ENCODE measurements at regions not wholly inside any gene's neighbourhood (a gene's known extent, or its start where the extent isn't known, plus 50 kb on each side); places are given as distances from the start of the nearest gene placed in this dataset.
"Not testable (repeated sequence)": the region's sequence is repeated elsewhere in the genome, so short reads cannot be mapped to it uniquely, and the experiment has no call there.

GRCh38 chr7:19920705-19921104 is 147.3 kb upstream of the TMEM196 start:
- Histone ChIP-seq H3K36me3 (ENCODE audit: control insufficient read depth in 2 of 2, insufficient read depth in 2 of 2, low read length in 2 of 2) (no peaks in the 10 kb centered on the region), H3K27ac (ENCODE audit: low read length) (no peak overlapping the region), H3K27me3 (ENCODE audit: control insufficient read depth in 1 of 2, insufficient read depth in 2 of 2, low read length in 2 of 2) (no peaks in the 10 kb centered on the region), H3K9ac (ENCODE audit: low read length in 2 of 2) (no peak overlapping the region), H3K4me3 (ENCODE audit: low read length in 2 of 2) (no peak overlapping the region), H3K9me3 (ENCODE audit: control insufficient read depth in 2 of 2, low read length in 2 of 2) (no peaks in the 10 kb centered on the region), H3K4me1 (ENCODE audit: control insufficient read depth, insufficient read depth, low read length) (peaks cover 8% of the 10 kb centered on the region)

- no peak overlapping the region for H3K27ac ChIP-seq (ENCODE audit: low read length)
- no peak overlapping the region for H3K9ac ChIP-seq (ENCODE audit: low read length in 2 of 2)
- no peak overlapping the region for H3K4me3 ChIP-seq (ENCODE audit: low read length in 2 of 2)
- no peaks in the 10 kb centered on the region for H3K27me3 ChIP-seq (ENCODE audit: control insufficient read depth in 1 of 2, insufficient read depth in 2 of 2, low read length in 2 of 2)
- peaks cover 8% of the 10 kb centered on the region for H3K4me1 ChIP-seq (ENCODE audit: control insufficient read depth, insufficient read depth, low read length)
- H3K36me3 ChIP-seq (ENCODE audit: control insufficient read depth in 2 of 2, insufficient read depth in 2 of 2, low read length in 2 of 2) = no peaks in the 10 kb centered on the region
- no peaks in the 10 kb centered on the region for H3K9me3 ChIP-seq (ENCODE audit: control insufficient read depth in 2 of 2, low read length in 2 of 2)
These were observed 146.7 kb upstream of the TMEM196 start for GRCh38 chr7:19920166-19920565.

- Histone ChIP-seq H3K36me3 (ENCODE audit: control insufficient read depth in 2 of 2, insufficient read depth in 2 of 2, low read length in 2 of 2) (no peaks in the 10 kb centered on the region), H3K4me3 (ENCODE audit: low read length in 2 of 2) (no peak overlapping the region), H3K9me3 (ENCODE audit: control insufficient read depth in 2 of 2, low read length in 2 of 2) (no peaks in the 10 kb centered on the region), H3K27ac (ENCODE audit: low read length) (no peak overlapping the region), H3K27me3 (ENCODE audit: control insufficient read depth in 1 of 2, insufficient read depth in 2 of 2, low read length in 2 of 2) (no peaks in the 10 kb centered on the region), H3K4me1 (ENCODE audit: control insufficient read depth, insufficient read depth, low read length) (peaks cover 8% of the 10 kb centered on the region), H3K9ac (ENCODE audit: low read length in 2 of 2) (no peak overlapping the region)
These were observed 146.1 kb upstream of the TMEM196 start for GRCh38 chr7:19919261-19920095.

- H3K9ac ChIP-seq (ENCODE audit: low read length in 2 of 2) = no peak overlapping the region
- H3K4me3 ChIP-seq (ENCODE audit: low read length in 2 of 2) = no peak overlapping the region
- no peaks in the 10 kb centered on the region for H3K9me3 ChIP-seq (ENCODE audit: control insufficient read depth in 2 of 2, low read length in 2 of 2)
- peaks cover 8% of the 10 kb centered on the region for H3K4me1 ChIP-seq (ENCODE audit: control insufficient read depth, insufficient read depth, low read length)
- H3K27me3 ChIP-seq (ENCODE audit: control insufficient read depth in 1 of 2, insufficient read depth in 2 of 2, low read length in 2 of 2) = no peaks in the 10 kb centered on the region
- H3K27ac ChIP-seq (ENCODE audit: low read length) = no peak overlapping the region
- no peaks in the 10 kb centered on the region for H3K36me3 ChIP-seq (ENCODE audit: control insufficient read depth in 2 of 2, insufficient read depth in 2 of 2, low read length in 2 of 2)
These were observed 142.6 kb upstream of the TMEM196 start for GRCh38 chr7:19916046-19916445.

GRCh38 chr7:19915596-19915995 is 142.2 kb upstream of the TMEM196 start:
- no peaks in the 10 kb centered on the region for H3K36me3 ChIP-seq (ENCODE audit: control insufficient read depth in 2 of 2, insufficient read depth in 2 of 2, low read length in 2 of 2)
- H3K27me3 ChIP-seq (ENCODE audit: control insufficient read depth in 1 of 2, insufficient read depth in 2 of 2, low read length in 2 of 2) = no peaks in the 10 kb centered on the region
- H3K9me3 ChIP-seq (ENCODE audit: control insufficient read depth in 2 of 2, low read length in 2 of 2) = no peaks in the 10 kb centered on the region
- H3K9ac ChIP-seq (ENCODE audit: low read length in 2 of 2) = no peak overlapping the region
- no peak overlapping the region for H3K4me3 ChIP-seq (ENCODE audit: low read length in 2 of 2)
- H3K27ac ChIP-seq (ENCODE audit: low read length) = no peak overlapping the region
- H3K4me1 ChIP-seq (ENCODE audit: control insufficient read depth, insufficient read depth, low read length) = peaks cover 8% of the 10 kb centered on the region

GRCh38 chr7:19914866-19915265 is 141.4 kb upstream of the TMEM196 start:
- H3K27ac ChIP-seq (ENCODE audit: low read length) = no peak overlapping the region
- no peaks in the 10 kb centered on the region for H3K27me3 ChIP-seq (ENCODE audit: control insufficient read depth in 1 of 2, insufficient read depth in 2 of 2, low read length in 2 of 2)
- no peaks in the 10 kb centered on the region for H3K36me3 ChIP-seq (ENCODE audit: control insufficient read depth in 2 of 2, insufficient read depth in 2 of 2, low read length in 2 of 2)
- H3K9me3 ChIP-seq (ENCODE audit: control insufficient read depth in 2 of 2, low read length in 2 of 2) = no peaks in the 10 kb centered on the region
- no peak overlapping the region for H3K4me3 ChIP-seq (ENCODE audit: low read length in 2 of 2)
- peaks cover 2% of the 10 kb centered on the region for H3K4me1 ChIP-seq (ENCODE audit: control insufficient read depth, insufficient read depth, low read length)
- no peak overlapping the region for H3K9ac ChIP-seq (ENCODE audit: low read length in 2 of 2)

- Histone ChIP-seq H3K36me3 (ENCODE audit: control insufficient read depth in 2 of 2, insufficient read depth in 2 of 2, low read length in 2 of 2) (no peaks in the 10 kb centered on the region), H3K9ac (ENCODE audit: low read length in 2 of 2) (no peak overlapping the region), H3K27ac (ENCODE audit: low read length) (no peak overlapping the region)
These were observed 126.7 kb upstream of the TMEM196 start for GRCh38 chr7:19900118-19900517.

GRCh38 chr7:19899529-19899928 is 126.1 kb upstream of the TMEM196 start:
- Histone ChIP-seq H3K27me3 (ENCODE audit: control insufficient read depth in 1 of 2, insufficient read depth in 2 of 2, low read length in 2 of 2) (no peaks in the 10 kb centered on the region), H3K36me3 (ENCODE audit: control insufficient read depth in 2 of 2, insufficient read depth in 2 of 2, low read length in 2 of 2) (no peaks in the 10 kb centered on the region), H3K4me1 (ENCODE audit: control insufficient read depth, insufficient read depth, low read length) (no peaks in the 10 kb centered on the region), H3K27ac (ENCODE audit: low read length) (no peak overlapping the region), H3K9ac (ENCODE audit: low read length in 2 of 2) (no peak overlapping the region), H3K9me3 (ENCODE audit: control insufficient read depth in 2 of 2, low read length in 2 of 2) (peaks cover 0 to 4% of the 10 kb centered on the region in 2 donors), H3K4me3 (ENCODE audit: low read length in 2 of 2) (no peak overlapping the region)

More at GRCh38 chr7:19900118-19900517, 126.7 kb upstream of the TMEM196 start:
- Histone ChIP-seq H3K9me3 (ENCODE audit: control insufficient read depth in 2 of 2, low read length in 2 of 2) (peaks cover 0 to 2% of the 10 kb centered on the region in 2 donors), H3K4me3 (ENCODE audit: low read length in 2 of 2) (no peak overlapping the region), H3K27me3 (ENCODE audit: control insufficient read depth in 1 of 2, insufficient read depth in 2 of 2, low read length in 2 of 2) (no peaks in the 10 kb centered on the region), H3K4me1 (ENCODE audit: control insufficient read depth, insufficient read depth, low read length) (no peaks in the 10 kb centered on the region)

GRCh38 chr7:19882893-19883292 is 109.5 kb upstream of the TMEM196 start:
- not testable (repeated sequence) for H3K9me3 ChIP-seq (ENCODE audit: control insufficient read depth in 2 of 2, low read length in 2 of 2); H3K27me3 ChIP-seq (ENCODE audit: control insufficient read depth in 1 of 2, insufficient read depth in 2 of 2, low read length in 2 of 2); H3K36me3 ChIP-seq (ENCODE audit: control insufficient read depth in 2 of 2, insufficient read depth in 2 of 2, low read length in 2 of 2); H3K27ac ChIP-seq (ENCODE audit: low read length); H3K4me3 ChIP-seq (ENCODE audit: low read length in 2 of 2); H3K9ac ChIP-seq (ENCODE audit: low read length in 2 of 2); H3K4me1 ChIP-seq (ENCODE audit: control insufficient read depth, insufficient read depth, low read length)

- Histone ChIP-seq H3K36me3 (ENCODE audit: control insufficient read depth in 2 of 2, insufficient read depth in 2 of 2, low read length in 2 of 2) (no peaks in the 10 kb centered on the region), H3K27ac (ENCODE audit: low read length) (no peak overlapping the region), H3K9ac (ENCODE audit: low read length in 2 of 2) (no peak overlapping the region), H3K4me1 (ENCODE audit: control insufficient read depth, insufficient read depth, low read length) (no peaks in the 10 kb centered on the region), H3K27me3 (ENCODE audit: control insufficient read depth in 1 of 2, insufficient read depth in 2 of 2, low read length in 2 of 2) (no peaks in the 10 kb centered on the region), H3K4me3 (ENCODE audit: low read length in 2 of 2) (no peak overlapping the region), H3K9me3 (ENCODE audit: control insufficient read depth in 2 of 2, low read length in 2 of 2) (no peaks in the 10 kb centered on the region)
These were observed 98.7 kb upstream of the TMEM196 start for GRCh38 chr7:19872094-19872493.

- Histone ChIP-seq H3K4me3 (ENCODE audit: low read length in 2 of 2) (no peak overlapping the region), H3K9me3 (ENCODE audit: control insufficient read depth in 2 of 2, low read length in 2 of 2) (no peaks in the 10 kb centered on the region), H3K9ac (ENCODE audit: low read length in 2 of 2) (no peak overlapping the region), H3K4me1 (ENCODE audit: control insufficient read depth, insufficient read depth, low read length) (no peaks in the 10 kb centered on the region), H3K36me3 (ENCODE audit: control insufficient read depth in 2 of 2, insufficient read depth in 2 of 2, low read length in 2 of 2) (no peaks in the 10 kb centered on the region), H3K27me3 (ENCODE audit: control insufficient read depth in 1 of 2, insufficient read depth in 2 of 2, low read length in 2 of 2) (no peaks in the 10 kb centered on the region), H3K27ac (ENCODE audit: low read length) (no peak overlapping the region)
These were observed 97.7 kb upstream of the TMEM196 start for GRCh38 chr7:19871102-19871501.
